Smooth muscle cell (in vitro differentiated cells): ENCODE measurements at regions not wholly inside any gene's neighbourhood (a gene's known extent, or its start where the extent isn't known, plus 50 kb on each side); places are given as distances from the start of the nearest gene placed in this dataset.

Source experiments
- DNase-seq: peaks from one replicate; lab custom pipeline; 2025; ENCODE audit not compliant: unreplicated experiment; lab: John Stamatoyannopoulos, UW
- H2AFZ ChIP-seq: fragments of 200-600 bp; sonication (generic); 2 replicates; pipeline ENCODE4 v1.6.0; 2016; ENCODE audit warnings: antibody characterized with exemption, low read depth, mild to moderate bottlenecking
- H3F3A ChIP-seq: fragments of 200-600 bp; sonication (generic); 2 replicates; pipeline ENCODE4 v1.6.0; 2017; ENCODE audit warnings: antibody characterized with exemption, low read depth
- H3K27ac ChIP-seq: fragments of 200-600 bp; sonication (generic); 2 replicates; pipeline ENCODE4 v1.5.1; 2016; ENCODE audit warnings: low read depth, mild to moderate bottlenecking
- H3K27me3 ChIP-seq: fragments of 200-600 bp; sonication (generic); 2 replicates; pipeline ENCODE4 v1.6.1; 2016; ENCODE audit warnings: low read depth, mild to moderate bottlenecking
- H3K36me3 ChIP-seq: fragments of 200-600 bp; sonication (generic); 2 replicates; pipeline ENCODE4 v1.5.1; 2016; ENCODE audit warnings: low read depth
- H3K4me1 ChIP-seq: fragments of 200-600 bp; sonication (generic); 2 replicates; pipeline ENCODE4 v1.5.1; 2016; ENCODE audit warnings: low read depth
- H3K4me2 ChIP-seq: fragments of 200-600 bp; sonication (generic); 2 replicates; pipeline ENCODE4 v1.6.0; 2016; ENCODE audit warnings: mild to moderate bottlenecking
- H3K4me3 ChIP-seq: fragments of 200-600 bp; sonication (generic); 2 replicates; pipeline ENCODE4 v1.5.1; 2016; ENCODE audit warnings: mild to moderate bottlenecking
- H3K79me2 ChIP-seq: fragments of 200-600 bp; sonication (generic); 2 replicates; pipeline ENCODE4 v1.6.0; 2016; ENCODE audit warnings: low read depth, mild to moderate bottlenecking
- H3K9ac ChIP-seq: fragments of 200-600 bp; sonication (generic); 2 replicates; pipeline ENCODE4 v1.6.0; 2016; ENCODE audit warnings: low read depth
- H3K9me3 ChIP-seq: fragments of 200-600 bp; sonication (generic); replicated peaks from 2 replicates; pipeline ENCODE4 v1.5.1; 2016; ENCODE audit warnings: low read depth
- H4K20me1 ChIP-seq: fragments of 200-600 bp; sonication (generic); 2 replicates; pipeline ENCODE4 v1.6.0; 2016; ENCODE audit warnings: low read depth
- CTCF ChIP-seq: fragments of 200-600 bp; sonication (generic); IDR thresholded peaks from 2 replicates; pipeline ENCODE4 v1.5.1; 2017; ENCODE audit warnings: borderline replicate concordance, mild to moderate bottlenecking, antibody characterized with exemption; ENCODE audit not compliant: insufficient read depth, poor library complexity, severe bottlenecking
- WGBS: methylation state at CpG from one replicate; pipeline ENCODE4 v1.1.7; 2016; ENCODE audit warnings: low lambda C conversion rate; 5-methylcytosine and 5-hydroxymethylcytosine counted together

- no peak for DNase-seq
- H3K4me2 ChIP-seq = no peak overlapping the region
Observed at GRCh38 chr12:124640056-124640455, 72.6 kb upstream of the NCOR2 start.

GRCh38 chr12:124639122-124639806, 71.9 kb upstream of the NCOR2 start:
- Histone ChIP-seq H3K4me1 (peaks cover 3% of the 10 kb centered on the region), H3K4me2 (no peak overlapping the region), H2AFZ (no peak overlapping the region), H3K36me3 (no peaks in the 10 kb centered on the region), H3K79me2 (no peaks in the 10 kb centered on the region), H3K27me3 (no peaks in the 10 kb centered on the region), H3K9me3 (no peaks in the 10 kb centered on the region), H3F3A (no peaks in the 10 kb centered on the region), H3K27ac (no peak overlapping the region), H3K9ac (no peak overlapping the region), H4K20me1 (no peaks in the 10 kb centered on the region), H3K4me3 (no peak overlapping the region)
- TF ChIP-seq CTCF = no peak
- DNase-seq = no peak
- WGBS = 88% methylated on average over 6 of the region's 6 CpGs

More at GRCh38 chr12:124640056-124640455, 72.6 kb upstream of the NCOR2 start:
- no peaks in the 10 kb centered on the region for H4K20me1 ChIP-seq
- H3K79me2 ChIP-seq = no peaks in the 10 kb centered on the region
- TF ChIP-seq CTCF = no peak
- H3K27ac ChIP-seq = no peak overlapping the region
- H3K36me3 ChIP-seq = no peaks in the 10 kb centered on the region
- H3K9ac ChIP-seq = no peak overlapping the region
- no peaks in the 10 kb centered on the region for H3K27me3 ChIP-seq
- 43% methylated on average over 5 of the region's 5 CpGs for WGBS
- H3K4me3 ChIP-seq = no peak overlapping the region
- peaks cover 3% of the 10 kb centered on the region for H3K4me1 ChIP-seq
- no peaks in the 10 kb centered on the region for H3F3A ChIP-seq
- H2AFZ ChIP-seq = no peak overlapping the region
- no peaks in the 10 kb centered on the region for H3K9me3 ChIP-seq

GRCh38 chr12:124637581-124637981, 70.2 kb upstream of the NCOR2 start:
- Histone ChIP-seq H3K4me1 (peaks cover 3% of the 10 kb centered on the region), H3K9ac (no peak overlapping the region)
- WGBS = 43% methylated on average over 12 of the region's 12 CpGs

More at GRCh38 chr12:124637581-124637981, 70.2 kb upstream of the NCOR2 start:
- H3K36me3 ChIP-seq = no peaks in the 10 kb centered on the region
- H4K20me1 ChIP-seq = no peaks in the 10 kb centered on the region
- H3K27me3 ChIP-seq = no peaks in the 10 kb centered on the region
- no peak overlapping the region for H2AFZ ChIP-seq
- H3K27ac ChIP-seq = peak overlapping the region; percentile 67
- H3K4me3 ChIP-seq = no peak overlapping the region
- H3K9me3 ChIP-seq = no peaks in the 10 kb centered on the region
- no peaks in the 10 kb centered on the region for H3K79me2 ChIP-seq
- no peak for TF ChIP-seq CTCF
- no peak overlapping the region for H3K4me2 ChIP-seq
- DNase-seq = no peak
- no peaks in the 10 kb centered on the region for H3F3A ChIP-seq
